H1 (cell line): ENCODE measurements at regions not wholly inside any gene's neighbourhood (a gene's known extent, or its start where the extent isn't known, plus 50 kb on each side); places are given as distances from the start of the nearest gene placed in this dataset.

Experiments
- CBX5 ChIP-seq: fragments of 300-800, 300-1000 bp; sonication (generic); IDR thresholded peaks from 2 replicates; pipeline ENCODE4 v1.7.1; 2016; ENCODE audit warnings: antibody characterized with exemption, low read length, low read depth
- CHD1 ChIP-seq: IDR thresholded peaks from 2 replicates; pipeline ENCODE4 v1.6.1; 2012; ENCODE audit warnings: low read depth, low read length, improper control_type of control experiment
- CREB1 ChIP-seq: IDR thresholded peaks from 2 replicates; pipeline ENCODE4 v1.6.1; 2012; ENCODE audit warnings: inconsistent platforms
- EP300 ChIP-seq, 2 experiments: IDR thresholded peaks; 1 replicate in 1 of 2; 2 replicates in 1 of 2; pipeline ENCODE4 v1.6.1; 2011 to 2012; ENCODE audit warnings: low read depth in 2 of 2, low read length in 2 of 2, mild to moderate bottlenecking in 2 of 2, borderline replicate concordance in 1 of 2, inconsistent platforms in 1 of 2, moderate library complexity in 1 of 2
- FOSL1 ChIP-seq: IDR thresholded peaks from 2 replicates; pipeline ENCODE4 v1.6.1; 2011; ENCODE audit warnings: mild to moderate bottlenecking, low read depth, low read length, moderate library complexity; ENCODE audit not compliant: insufficient read depth
- HDAC2 ChIP-seq, 2 experiments: fragments of 300-600 bp in 1 of 2; sonication (generic) in 1 of 2; IDR thresholded peaks; 2 replicates each; pipeline ENCODE4 v1.6.1; 2011 to 2012; ENCODE audit warnings: low read depth in 2 of 2, low read length in 2 of 2, mild to moderate bottlenecking in 2 of 2, moderate library complexity in 2 of 2, borderline replicate concordance in 1 of 2, inconsistent platforms in 1 of 2
- KDM5A ChIP-seq: fragments of 200-600 bp; IDR thresholded peaks from 2 replicates; pipeline ENCODE4 v1.7.1; 2012; ENCODE audit warnings: mild to moderate bottlenecking, low read length, inconsistent platforms, mixed read lengths
- RAD21 ChIP-seq, 2 experiments: IDR thresholded peaks in 1 of 2; conservative IDR thresholded peaks in 1 of 2; 2 replicates each; pipeline ENCODE4 v1.6.1; 2011; ENCODE audit warnings: low read depth in 2 of 2, low read length in 2 of 2, improper control_type of control experiment in 1 of 2, inconsistent platforms in 1 of 2, mild to moderate bottlenecking in 1 of 2, moderate library complexity in 1 of 2
- RNF2 ChIP-seq: fragments of 200-900, 300-1000 bp; sonication (generic); IDR thresholded peaks from 2 replicates; pipeline ENCODE4 v1.7.1; 2016; ENCODE audit warnings: borderline replicate concordance, low read depth, mild to moderate bottlenecking, antibody characterized with exemption, low read length; ENCODE audit not compliant: poor library complexity, severe bottlenecking; ENCODE audit errors: missing control alignments
- SIN3A ChIP-seq, 2 experiments: IDR thresholded peaks in 1 of 2; conservative IDR thresholded peaks in 1 of 2; 2 replicates each; pipeline ENCODE4 v1.6.1; 2011 to 2012; ENCODE audit warnings: low read length in 2 of 2, improper control_type of control experiment in 1 of 2, low read depth in 1 of 2, mild to moderate bottlenecking in 1 of 2
- TCF12 ChIP-seq: IDR thresholded peaks from 2 replicates; pipeline ENCODE4 v1.6.1; 2011; ENCODE audit warnings: low read depth, mild to moderate bottlenecking, low read length
- TF ChIP-seq, protein P1 (sequence below): IDR thresholded peaks from 2 replicates; pipeline ENCODE4 v1.6.1; 2012; ENCODE audit warnings: inconsistent platforms
- TF ChIP-seq, protein P2 (sequence below), 3 experiments: IDR thresholded peaks; 1 replicate in 2 of 3; 2 replicates in 1 of 3; pipeline versions ENCODE4 v1.5.1 to v1.6.1; 2011; ENCODE audit warnings: low read length in 3 of 3, mild to moderate bottlenecking in 3 of 3, inconsistent platforms in 2 of 3, low read depth in 1 of 3, moderate library complexity in 1 of 3; ENCODE audit not compliant: insufficient read depth in 1 of 3; ENCODE audit errors: control extremely low read depth in 1 of 3
- TF ChIP-seq, protein P3 (sequence below): IDR thresholded peaks from 2 replicates; pipeline ENCODE4 v1.6.1; 2011; ENCODE audit warnings: low read length, improper control_type of control experiment

DNA sequence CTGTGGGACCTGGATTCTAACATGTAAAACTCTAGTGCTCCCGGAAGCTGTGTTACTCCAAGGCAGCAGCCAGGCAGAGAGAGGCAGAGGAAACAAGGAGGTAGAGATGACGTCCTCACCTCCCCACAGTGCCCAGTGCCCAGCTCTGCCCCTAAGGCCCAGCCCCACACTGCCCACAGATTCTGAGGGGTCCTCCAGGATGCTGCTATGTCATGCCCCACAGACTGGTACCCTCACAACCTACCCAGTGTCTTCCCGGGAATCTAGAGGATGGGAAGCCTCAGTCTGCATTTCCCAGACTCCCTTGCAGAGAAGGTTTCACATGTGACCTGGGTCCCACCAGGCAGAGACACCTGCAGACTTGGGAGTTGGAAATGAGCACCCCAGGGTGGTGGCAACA is 75.9 kb upstream of the PCSK6 start:
- TF ChIP-seq, protein P1, sequence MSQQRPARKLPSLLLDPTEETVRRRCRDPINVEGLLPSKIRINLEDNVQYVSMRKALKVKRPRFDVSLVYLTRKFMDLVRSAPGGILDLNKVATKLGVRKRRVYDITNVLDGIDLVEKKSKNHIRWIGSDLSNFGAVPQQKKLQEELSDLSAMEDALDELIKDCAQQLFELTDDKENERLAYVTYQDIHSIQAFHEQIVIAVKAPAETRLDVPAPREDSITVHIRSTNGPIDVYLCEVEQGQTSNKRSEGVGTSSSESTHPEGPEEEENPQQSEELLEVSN, result no peak
- TF ChIP-seq, protein P2, sequence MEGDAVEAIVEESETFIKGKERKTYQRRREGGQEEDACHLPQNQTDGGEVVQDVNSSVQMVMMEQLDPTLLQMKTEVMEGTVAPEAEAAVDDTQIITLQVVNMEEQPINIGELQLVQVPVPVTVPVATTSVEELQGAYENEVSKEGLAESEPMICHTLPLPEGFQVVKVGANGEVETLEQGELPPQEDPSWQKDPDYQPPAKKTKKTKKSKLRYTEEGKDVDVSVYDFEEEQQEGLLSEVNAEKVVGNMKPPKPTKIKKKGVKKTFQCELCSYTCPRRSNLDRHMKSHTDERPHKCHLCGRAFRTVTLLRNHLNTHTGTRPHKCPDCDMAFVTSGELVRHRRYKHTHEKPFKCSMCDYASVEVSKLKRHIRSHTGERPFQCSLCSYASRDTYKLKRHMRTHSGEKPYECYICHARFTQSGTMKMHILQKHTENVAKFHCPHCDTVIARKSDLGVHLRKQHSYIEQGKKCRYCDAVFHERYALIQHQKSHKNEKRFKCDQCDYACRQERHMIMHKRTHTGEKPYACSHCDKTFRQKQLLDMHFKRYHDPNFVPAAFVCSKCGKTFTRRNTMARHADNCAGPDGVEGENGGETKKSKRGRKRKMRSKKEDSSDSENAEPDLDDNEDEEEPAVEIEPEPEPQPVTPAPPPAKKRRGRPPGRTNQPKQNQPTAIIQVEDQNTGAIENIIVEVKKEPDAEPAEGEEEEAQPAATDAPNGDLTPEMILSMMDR (IDR thresholded peaks at IDR 0.05; ENCODE audit: control extremely low read depth in 1 of 3, insufficient read depth in 1 of 3, low read depth in 1 of 3, low read length in 3 of 3), result no peak
- TF ChIP-seq CHD1 (no peak), RAD21 (IDR thresholded peaks at IDR 0.05 in 1 of 2, conservative IDR thresholded peaks at IDR 0.05 in 1 of 2; ENCODE audit: low read depth in 2 of 2, low read length in 2 of 2) (no peak), HDAC2 (IDR thresholded peaks at IDR 0.05; ENCODE audit: borderline replicate concordance in 1 of 2, low read depth in 2 of 2, low read length in 2 of 2) (no peak), SIN3A (conservative IDR thresholded peaks at IDR 0.05 in 1 of 2, IDR thresholded peaks at IDR 0.05 in 1 of 2; ENCODE audit: low read depth in 1 of 2, low read length in 2 of 2) (no peak), EP300 (IDR thresholded peaks at IDR 0.05; ENCODE audit: borderline replicate concordance in 1 of 2, low read depth in 2 of 2, low read length in 2 of 2) (no peak), CBX5 (no peak), FOSL1 (no peak), TCF12 (no peak), CREB1 (no peak), KDM5A (no peak), RNF2 (no peak)
- TF ChIP-seq, protein P3, sequence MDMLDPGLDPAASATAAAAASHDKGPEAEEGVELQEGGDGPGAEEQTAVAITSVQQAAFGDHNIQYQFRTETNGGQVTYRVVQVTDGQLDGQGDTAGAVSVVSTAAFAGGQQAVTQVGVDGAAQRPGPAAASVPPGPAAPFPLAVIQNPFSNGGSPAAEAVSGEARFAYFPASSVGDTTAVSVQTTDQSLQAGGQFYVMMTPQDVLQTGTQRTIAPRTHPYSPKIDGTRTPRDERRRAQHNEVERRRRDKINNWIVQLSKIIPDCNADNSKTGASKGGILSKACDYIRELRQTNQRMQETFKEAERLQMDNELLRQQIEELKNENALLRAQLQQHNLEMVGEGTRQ, result no peak
